DND-41 (cell line): ENCODE measurements at regions not wholly inside any gene's neighbourhood (a gene's known extent, or its start where the extent isn't known, plus 50 kb on each side); places are given as distances from the start of the nearest gene placed in this dataset.

Source experiments
- ATAC-seq: fragments of 200-7000 bp; cut with Tn5 transposase; 3 replicates; pipeline ENCODE4 v1.9.1; 2021; ENCODE audit warnings: low read depth; ENCODE audit not compliant: insufficient read depth
- DNase-seq: peaks from one replicate; pipeline ENCODE4 v3.0.0-alpha.2; 2020
- H2AFZ ChIP-seq: 2 replicates; pipeline ENCODE4 v1.6.0; 2012; ENCODE audit warnings: low read depth, low read length
- H3K27ac ChIP-seq: 2 replicates; pipeline ENCODE4 v1.5.1; 2012; ENCODE audit warnings: low read length, inconsistent platforms
- H3K27me3 ChIP-seq: fragments of 200-600 bp; sonication (generic); 2 replicates; pipeline ENCODE4 v1.6.0; 2012; ENCODE audit warnings: low read length, mild to moderate bottlenecking, inconsistent platforms; ENCODE audit not compliant: insufficient read depth, poor library complexity
- H3K36me3 ChIP-seq: 2 replicates; pipeline ENCODE4 v1.5.1; 2012; ENCODE audit warnings: low read length, inconsistent platforms; ENCODE audit not compliant: insufficient read depth
- H3K4me1 ChIP-seq: 2 replicates; pipeline ENCODE4 v1.5.1; 2012; ENCODE audit warnings: mild to moderate bottlenecking, low read length; ENCODE audit not compliant: insufficient read depth
- H3K4me2 ChIP-seq: 2 replicates; pipeline ENCODE4 v1.6.0; 2012; ENCODE audit warnings: mild to moderate bottlenecking, moderate library complexity, low read length, inconsistent platforms; ENCODE audit not compliant: insufficient read depth
- H3K4me3 ChIP-seq, 2 experiments: fragments of 200-600 bp in 1 of 2; shearing (Covaris generic) in 1 of 2; 2 replicates each; pipeline ENCODE4 v1.5.1; 2012 to 2016; ENCODE audit warnings: inconsistent platforms in 2 of 2, low read length in 2 of 2, mild to moderate bottlenecking in 2 of 2, low read depth in 1 of 2, moderate library complexity in 1 of 2
- H3K79me2 ChIP-seq: 2 replicates; pipeline ENCODE4 v1.6.0; 2012; ENCODE audit warnings: low read length, inconsistent platforms; ENCODE audit not compliant: insufficient read depth
- H3K9ac ChIP-seq: 2 replicates; pipeline ENCODE4 v1.6.0; 2012; ENCODE audit warnings: low read depth, mild to moderate bottlenecking, inconsistent platforms, low read length, moderate library complexity
- H3K9me3 ChIP-seq: 2 replicates; pipeline ENCODE4 v1.5.1; 2012; ENCODE audit warnings: low read length, moderate library complexity, mild to moderate bottlenecking, inconsistent platforms; ENCODE audit not compliant: insufficient read depth, severe bottlenecking
- H4K20me1 ChIP-seq: 2 replicates; pipeline ENCODE4 v1.6.0; 2012; ENCODE audit warnings: low read length; ENCODE audit not compliant: insufficient read depth
- EZH2 ChIP-seq: IDR thresholded peaks from 3 replicates; pipeline ENCODE4 v1.6.1; 2012; ENCODE audit warnings: borderline replicate concordance, low read depth, mild to moderate bottlenecking, moderate library complexity, low read length, inconsistent platforms; ENCODE audit not compliant: severe bottlenecking
- TF ChIP-seq, protein P1 (sequence below): IDR thresholded peaks from 2 replicates; pipeline ENCODE4 v1.5.1; 2012; ENCODE audit warnings: borderline replicate concordance, low read length, moderate library complexity, mild to moderate bottlenecking; ENCODE audit not compliant: poor library complexity, severe bottlenecking; ENCODE audit errors: extremely low read depth

DNA sequence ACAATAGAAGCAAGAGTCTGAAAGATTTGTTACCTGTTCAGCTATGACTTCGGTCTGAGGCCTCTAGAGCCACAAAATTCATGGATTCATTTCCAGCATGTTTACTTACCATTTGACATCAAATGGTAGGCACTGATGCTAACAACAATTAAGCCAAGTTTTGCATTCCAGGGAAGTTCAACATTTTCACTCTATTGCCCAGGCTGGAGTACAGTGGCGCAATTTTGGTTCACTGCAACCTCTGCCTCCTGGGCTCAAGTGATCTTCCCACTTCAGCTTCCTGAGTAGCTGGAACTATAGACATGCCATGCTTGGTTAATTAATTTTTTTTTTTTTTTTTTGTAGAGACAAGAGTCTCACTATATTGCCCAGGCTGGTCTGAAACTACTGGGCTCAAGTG lies 114.1 kb upstream of the SGK1 start:
- no peak overlapping the region for H2AFZ ChIP-seq
- no peaks in the 10 kb centered on the region for H4K20me1 ChIP-seq
- no peaks in the 10 kb centered on the region for H3K27me3 ChIP-seq
- H3K27ac ChIP-seq: no peak overlapping the region
- H3K79me2 ChIP-seq: no peaks in the 10 kb centered on the region
- no peak overlapping the region for H3K4me3 ChIP-seq
- no peaks in the 10 kb centered on the region for H3K9me3 ChIP-seq
- TF ChIP-seq, protein P1, sequence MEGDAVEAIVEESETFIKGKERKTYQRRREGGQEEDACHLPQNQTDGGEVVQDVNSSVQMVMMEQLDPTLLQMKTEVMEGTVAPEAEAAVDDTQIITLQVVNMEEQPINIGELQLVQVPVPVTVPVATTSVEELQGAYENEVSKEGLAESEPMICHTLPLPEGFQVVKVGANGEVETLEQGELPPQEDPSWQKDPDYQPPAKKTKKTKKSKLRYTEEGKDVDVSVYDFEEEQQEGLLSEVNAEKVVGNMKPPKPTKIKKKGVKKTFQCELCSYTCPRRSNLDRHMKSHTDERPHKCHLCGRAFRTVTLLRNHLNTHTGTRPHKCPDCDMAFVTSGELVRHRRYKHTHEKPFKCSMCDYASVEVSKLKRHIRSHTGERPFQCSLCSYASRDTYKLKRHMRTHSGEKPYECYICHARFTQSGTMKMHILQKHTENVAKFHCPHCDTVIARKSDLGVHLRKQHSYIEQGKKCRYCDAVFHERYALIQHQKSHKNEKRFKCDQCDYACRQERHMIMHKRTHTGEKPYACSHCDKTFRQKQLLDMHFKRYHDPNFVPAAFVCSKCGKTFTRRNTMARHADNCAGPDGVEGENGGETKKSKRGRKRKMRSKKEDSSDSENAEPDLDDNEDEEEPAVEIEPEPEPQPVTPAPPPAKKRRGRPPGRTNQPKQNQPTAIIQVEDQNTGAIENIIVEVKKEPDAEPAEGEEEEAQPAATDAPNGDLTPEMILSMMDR: no peak
- TF ChIP-seq EZH2: no peak
- H3K36me3 ChIP-seq: no peaks in the 10 kb centered on the region
- H3K9ac ChIP-seq: no peak overlapping the region
- ATAC-seq (no peak), DNase-seq (no peak)
- H3K4me1 ChIP-seq: no peaks in the 10 kb centered on the region; the same call in 1 of the 2 replicates
- H3K4me2 ChIP-seq: no peak overlapping the region

DNA sequence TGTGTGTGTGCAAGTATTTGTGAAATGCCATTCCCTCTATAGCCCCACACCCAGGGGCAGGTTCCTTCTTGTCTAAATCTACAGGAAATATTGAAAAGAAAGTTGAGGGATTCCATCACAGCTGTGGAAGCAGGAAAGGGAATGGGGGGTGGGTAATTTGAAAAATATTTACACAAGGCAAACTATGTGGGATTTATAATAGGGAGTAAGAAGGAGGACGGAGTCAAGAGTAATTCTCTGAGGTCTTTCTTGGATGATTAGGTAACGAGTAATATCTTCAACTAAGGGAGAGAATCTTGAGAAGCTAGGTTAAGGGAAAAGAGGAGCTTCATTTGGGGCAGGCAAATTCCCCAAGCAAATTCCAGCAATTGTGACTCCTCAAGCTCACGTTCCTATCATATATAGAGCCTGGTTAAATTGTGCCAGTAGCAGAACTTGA lies 113.5 kb upstream of the SGK1 start:
- Histone ChIP-seq H3K27ac (no peak overlapping the region), H3K36me3 (no peaks in the 10 kb centered on the region), H2AFZ (no peak overlapping the region), H4K20me1 (no peaks in the 10 kb centered on the region), H3K27me3 (no peaks in the 10 kb centered on the region), H3K79me2 (no peaks in the 10 kb centered on the region), H3K9me3 (no peaks in the 10 kb centered on the region), H3K4me1 (no peaks in the 10 kb centered on the region; the same call in 1 of the 2 replicates), H3K4me3 (no peak overlapping the region), H3K9ac (no peak overlapping the region), H3K4me2 (no peak overlapping the region)
- DNase-seq (no peak), ATAC-seq (no peak)
- no peak for TF ChIP-seq EZH2
- TF ChIP-seq, protein P1: no peak

DNA sequence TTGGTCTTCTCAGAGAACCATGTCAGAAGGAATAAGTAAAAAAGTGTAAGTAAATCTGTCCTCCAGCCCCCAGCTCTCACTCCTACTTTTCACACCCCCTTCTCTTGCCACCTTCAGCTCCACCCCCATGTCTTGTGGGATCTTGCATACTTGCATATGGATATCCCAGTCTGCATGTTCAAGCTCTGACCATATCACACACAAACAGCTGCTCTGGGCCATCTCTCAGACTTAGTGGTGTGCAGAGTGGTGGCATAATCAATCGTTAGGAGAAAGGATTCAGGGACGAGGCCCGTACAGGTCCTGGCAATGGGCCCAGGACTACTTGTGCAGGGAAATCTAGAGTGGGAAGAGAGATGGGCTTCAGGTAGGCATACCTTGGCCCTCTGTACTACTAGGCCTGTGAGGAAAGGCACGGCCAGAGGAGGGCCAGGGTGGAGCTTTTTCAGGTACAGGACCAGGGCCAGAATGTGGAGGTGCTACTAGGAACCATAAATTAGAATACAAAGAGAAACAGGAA lies 112.0 kb upstream of the SGK1 start:
- H3K4me2 ChIP-seq: no peak overlapping the region
- no peaks in the 10 kb centered on the region for H3K36me3 ChIP-seq
- no peaks in the 10 kb centered on the region for H4K20me1 ChIP-seq
- no peak for TF ChIP-seq EZH2
- TF ChIP-seq, protein P1: no peak
- H3K79me2 ChIP-seq: no peaks in the 10 kb centered on the region
- H3K9ac ChIP-seq: no peak overlapping the region
- no peak for ATAC-seq
- DNase-seq: no peak
- H3K4me3 ChIP-seq: no peak overlapping the region
- H3K27ac ChIP-seq: no peak overlapping the region
- no peaks in the 10 kb centered on the region for H3K27me3 ChIP-seq
- H2AFZ ChIP-seq: no peak overlapping the region
- H3K9me3 ChIP-seq: no peaks in the 10 kb centered on the region
- H3K4me1 ChIP-seq: no peaks in the 10 kb centered on the region

DNA sequence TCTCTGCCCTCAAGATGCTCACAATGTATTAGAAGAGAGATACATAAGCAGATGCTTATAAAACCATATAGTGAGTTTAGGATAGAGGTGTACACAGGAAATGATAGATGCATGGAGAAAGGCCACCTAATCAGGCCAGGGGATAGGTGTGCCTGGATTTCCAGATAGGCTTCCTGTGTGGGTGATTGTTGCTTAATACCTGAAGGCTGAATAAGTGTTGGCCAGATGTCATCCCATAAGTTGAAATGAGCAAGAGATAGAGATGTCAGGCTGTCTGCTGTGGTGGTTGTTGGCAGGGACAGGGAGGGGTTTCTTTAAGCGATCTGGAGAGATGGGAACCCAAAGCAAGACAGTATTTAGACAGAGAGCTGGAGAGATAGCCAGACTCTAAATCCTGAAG lies 109.8 kb upstream of the SGK1 start:
- H3K36me3 ChIP-seq: no peaks in the 10 kb centered on the region
- no peaks in the 10 kb centered on the region for H3K79me2 ChIP-seq
- no peak overlapping the region for H3K27ac ChIP-seq
- H3K9ac ChIP-seq: no peak overlapping the region
- H4K20me1 ChIP-seq: no peaks in the 10 kb centered on the region
- H3K9me3 ChIP-seq: no peaks in the 10 kb centered on the region
- H2AFZ ChIP-seq: no peak overlapping the region
- no peaks in the 10 kb centered on the region for H3K4me1 ChIP-seq
- no peaks in the 10 kb centered on the region for H3K27me3 ChIP-seq
- no peak for ATAC-seq
- no peak for TF ChIP-seq EZH2
- TF ChIP-seq, protein P1: no peak
- no peak overlapping the region for H3K4me2 ChIP-seq
- H3K4me3 ChIP-seq: no peak overlapping the region
- DNase-seq: no peak
